ENCODE measurements at regions not wholly inside any gene's neighbourhood (a gene's known extent, or its start where the extent isn't known, plus 50 kb on each side); places are given as distances from the start of the nearest gene placed in this dataset.

- TF ChIP-seq CTCF (IDR thresholded peaks at IDR 0.05), result no peak
- no peak for TF ChIP-seq POLR2A (IDR thresholded peaks at IDR 0.05)
- no peak for TF ChIP-seq EP300 (IDR thresholded peaks at IDR 0.05)
Measured at GRCh38 chr13:59408738-59409137, 755.0 kb downstream of the DIAPH3 start.
